ENCODE measurements at regions not wholly inside any gene's neighbourhood (a gene's known extent, or its start where the extent isn't known, plus 50 kb on each side); places are given as distances from the start of the nearest gene placed in this dataset.
"Not testable (repeated sequence)": the region's sequence is repeated elsewhere in the genome, so short reads cannot be mapped to it uniquely, and the experiment has no call there.

GRCh38 chr6:155807243-155807642 is 351.6 kb upstream of the NOX3 start:
- Histone ChIP-seq H3K36me3 (no peaks in the 10 kb centered on the region), H3K4me3 (no peak overlapping the region), H3K4me1 (no peaks in the 10 kb centered on the region), H3K27ac (no peak overlapping the region), H3K9me3 (no peaks in the 10 kb centered on the region), H3K27me3 (no peaks in the 10 kb centered on the region)
- no peak for DNase-seq
- no peak for ATAC-seq (ENCODE audit: low FRiP score in 2 of 2)
- TF ChIP-seq POLR2A (IDR thresholded peaks at IDR 0.05) (no peak), EP300 (IDR thresholded peaks at IDR 0.05) (no peak)
- WGBS, 2 donors, result 89 to 96% methylated on average over 6 of the region's 6 CpGs

- no peaks in the 10 kb centered on the region for H3K36me3 ChIP-seq
Observed at GRCh38 chr6:155801046-155801445, 345.4 kb upstream of the NOX3 start.

GRCh38 chr6:155798876-155799275 is 343.2 kb upstream of the NOX3 start:
- H3K27me3 ChIP-seq; H3K9me3 ChIP-seq; ATAC-seq (ENCODE audit: low FRiP score in 2 of 2); H3K36me3 ChIP-seq; H3K4me3 ChIP-seq; H3K4me1 ChIP-seq; H3K27ac ChIP-seq; DNase-seq: not testable (repeated sequence)
- 70 to 83% methylated on average over 3 of the region's 3 CpGs for WGBS, 2 donors

More at GRCh38 chr6:155801046-155801445, 345.4 kb upstream of the NOX3 start:
- H3K4me1 ChIP-seq, result no peaks in the 10 kb centered on the region
- H3K27me3 ChIP-seq, result no peaks in the 10 kb centered on the region
- ATAC-seq (ENCODE audit: low FRiP score in 2 of 2), result no peak
- H3K9me3 ChIP-seq, result peaks cover 0 to 5% (median 2%) of the 10 kb centered on the region in 4 donors
- 89 to 94% methylated on average over 1 of the region's 1 CpG for WGBS, 2 donors
- TF ChIP-seq POLR2A (IDR thresholded peaks at IDR 0.05), result no peak
- no peak for TF ChIP-seq EP300 (IDR thresholded peaks at IDR 0.05)
- no peak for TF ChIP-seq CTCF (IDR thresholded peaks at IDR 0.05)
- TF ChIP-seq POLR2AphosphoS5 (IDR thresholded peaks at IDR 0.05), result no peak
- H3K27ac ChIP-seq, result no peak overlapping the region
- DNase-seq, result no peak
- H3K4me3 ChIP-seq, result no peak overlapping the region

- H3K9me3 ChIP-seq, result peaks cover 0 to 4% (median 0%) of the 10 kb centered on the region in 4 donors
- no peaks in the 10 kb centered on the region for H3K4me1 ChIP-seq
- ATAC-seq (ENCODE audit: low FRiP score in 2 of 2) (no peak), DNase-seq (no peak)
- H3K27ac ChIP-seq, result no peak overlapping the region
- H3K4me3 ChIP-seq, result no peak overlapping the region
- TF ChIP-seq POLR2A (IDR thresholded peaks at IDR 0.05) (no peak), EP300 (IDR thresholded peaks at IDR 0.05) (no peak), POLR2AphosphoS5 (IDR thresholded peaks at IDR 0.05) (no peak), CTCF (IDR thresholded peaks at IDR 0.05) (no peak)
- no peaks in the 10 kb centered on the region for H3K27me3 ChIP-seq
- WGBS, 2 donors, result 86 to 89% methylated on average over 8 of the region's 8 CpGs
- no peaks in the 10 kb centered on the region for H3K36me3 ChIP-seq
Observed at GRCh38 chr6:155795173-155795796, 339.6 kb upstream of the NOX3 start.

GRCh38 chr6:155791891-155792290 is 336.3 kb upstream of the NOX3 start:
- TF ChIP-seq CTCF (IDR thresholded peaks at IDR 0.05) (no peak), POLR2A (IDR thresholded peaks at IDR 0.05) (no peak), POLR2AphosphoS5 (IDR thresholded peaks at IDR 0.05) (no peak), EP300 (IDR thresholded peaks at IDR 0.05) (no peak)
- 87 to 93% methylated on average over 4 of the region's 4 CpGs for WGBS, 2 donors
- DNase-seq, result no peak

GRCh38 chr6:155791186-155791585 is 335.5 kb upstream of the NOX3 start:
- Histone ChIP-seq H3K4me1 (no peaks in the 10 kb centered on the region), H3K27me3 (no peaks in the 10 kb centered on the region), H3K36me3 (no peaks in the 10 kb centered on the region), H3K9me3 (no peaks in the 10 kb centered on the region), H3K4me3 (no peak overlapping the region), H3K27ac (no peak overlapping the region)
- no peak for ATAC-seq (ENCODE audit: low FRiP score in 2 of 2)
- no peak for TF ChIP-seq EP300 (IDR thresholded peaks at IDR 0.05)
- TF ChIP-seq CTCF (IDR thresholded peaks at IDR 0.05), result no peak
- no peak for DNase-seq
- 88 to 92% methylated on average over 7 of the region's 7 CpGs for WGBS, 2 donors

More at GRCh38 chr6:155791891-155792290, 336.3 kb upstream of the NOX3 start:
- no peaks in the 10 kb centered on the region for H3K9me3 ChIP-seq
- H3K27me3 ChIP-seq, result no peaks in the 10 kb centered on the region
- no peaks in the 10 kb centered on the region for H3K4me1 ChIP-seq
- no peaks in the 10 kb centered on the region for H3K36me3 ChIP-seq
- no peak for ATAC-seq (ENCODE audit: low FRiP score in 2 of 2)
- no peak overlapping the region for H3K27ac ChIP-seq
- H3K4me3 ChIP-seq, result no peak overlapping the region

All from upper lobe of left lung (tissue), 6 donors.